Fibroblast of peridontal ligament (primary cell): ENCODE measurements at regions not wholly inside any gene's neighbourhood (a gene's known extent, or its start where the extent isn't known, plus 50 kb on each side); places are given as distances from the start of the nearest gene placed in this dataset.
A peak's percentile ranks its signal among the peaks of the same experiment; 100 is the strongest.
"Not testable (repeated sequence)": the region's sequence is repeated elsewhere in the genome, so short reads cannot be mapped to it uniquely, and the experiment has no call there.

ENCODE experiments used
- DNase-seq: peaks from one replicate; pipeline ENCODE4 v3.0.0-alpha.2; 2010; ENCODE audit errors: extremely low read depth

DNA sequence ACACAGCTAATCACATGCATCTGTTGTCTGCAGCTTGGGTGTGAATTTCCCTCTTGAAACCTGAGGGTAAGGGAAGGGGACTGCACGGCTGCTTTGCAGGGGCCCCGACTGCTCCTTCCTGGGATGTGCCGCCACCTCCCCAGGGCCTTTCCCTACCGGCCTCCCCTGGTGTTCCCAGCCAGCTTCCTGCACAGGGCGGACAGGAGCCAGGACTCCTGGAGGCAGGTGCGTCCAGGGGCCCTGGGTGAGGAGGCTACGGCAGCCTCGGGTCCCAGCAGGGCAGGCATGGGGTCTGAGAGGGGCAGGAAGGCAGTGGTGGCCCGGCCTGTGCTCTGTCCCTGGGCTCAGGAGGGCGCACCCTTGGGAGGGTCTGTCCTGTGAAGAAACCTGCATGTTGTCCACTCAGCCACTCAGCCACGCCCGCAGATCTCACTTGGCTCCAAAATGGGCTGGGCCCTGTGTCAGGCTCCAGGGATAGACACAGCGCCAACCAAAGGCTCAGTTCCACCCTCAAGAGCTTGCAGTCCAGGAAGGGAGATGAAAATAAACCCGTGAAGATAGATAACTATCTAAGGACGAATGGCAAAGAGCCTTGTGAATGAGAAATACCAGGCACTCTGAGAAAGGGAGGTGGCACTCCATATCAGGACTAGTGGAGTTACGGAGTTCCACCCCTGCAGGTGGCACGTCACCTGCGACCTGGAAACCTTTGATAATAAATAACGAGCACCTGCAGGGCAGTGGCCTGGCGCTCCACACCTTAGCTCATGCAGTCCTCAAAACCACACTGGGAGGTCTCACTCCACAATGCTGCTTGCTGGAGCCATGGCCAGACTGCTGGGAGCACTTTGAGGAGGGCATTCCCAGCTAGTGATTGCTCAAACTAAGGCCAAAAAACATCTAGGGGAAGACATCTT is 427.4 kb downstream of the AACS start:
- DNase-seq: no peak

DNA sequence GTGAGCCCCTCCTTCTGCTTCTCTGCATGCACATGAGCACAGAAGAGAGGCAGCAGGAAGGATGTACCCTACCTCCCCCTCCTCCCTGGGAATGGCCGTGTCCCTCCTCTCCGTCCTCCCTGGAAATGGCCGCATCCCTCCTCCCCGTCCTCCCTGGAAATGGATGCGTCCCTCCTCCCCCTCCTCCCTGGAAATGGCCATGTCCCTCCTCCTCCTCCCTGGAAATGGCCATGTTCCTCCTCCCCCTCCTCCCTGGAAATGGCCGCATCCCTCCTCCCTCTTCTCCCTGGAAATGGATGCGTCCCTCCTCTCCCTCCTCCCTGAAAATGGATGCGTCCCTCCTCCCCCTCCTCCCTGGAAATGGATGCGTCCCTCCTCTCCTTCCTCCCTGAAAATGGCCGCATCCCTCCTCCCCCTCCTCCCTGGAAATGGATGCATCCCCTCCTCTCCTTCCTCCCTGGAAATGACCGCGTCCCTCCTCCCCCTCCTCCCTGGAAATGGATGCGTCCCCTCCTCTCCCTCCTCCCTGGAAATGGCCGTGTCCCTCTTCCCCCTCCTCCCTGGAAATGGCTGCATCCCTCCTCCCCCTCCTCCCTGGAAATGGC is 428.6 kb downstream of the AACS start:
- DNase-seq: no peak

DNA sequence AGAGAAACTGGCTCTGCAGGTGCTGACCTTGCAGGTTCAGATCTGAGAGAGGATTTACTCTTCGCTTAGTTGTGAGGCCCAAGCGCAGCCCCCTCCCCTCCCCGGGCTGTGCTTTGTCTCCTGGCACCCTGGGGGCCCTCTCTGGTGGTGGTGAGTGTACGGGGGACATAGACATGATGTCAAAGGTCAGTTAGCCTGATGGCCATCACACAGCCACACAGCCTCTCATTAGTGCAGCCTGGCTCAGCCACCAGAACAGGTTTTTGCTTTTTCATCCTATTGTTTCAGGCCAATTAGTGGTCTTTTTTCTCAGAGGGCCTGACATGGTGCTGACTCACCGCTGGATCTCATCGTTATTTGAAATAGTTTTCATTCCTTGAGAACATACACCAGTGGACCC is 437.9 kb downstream of the AACS start:
- DNase-seq: no peak

DNA sequence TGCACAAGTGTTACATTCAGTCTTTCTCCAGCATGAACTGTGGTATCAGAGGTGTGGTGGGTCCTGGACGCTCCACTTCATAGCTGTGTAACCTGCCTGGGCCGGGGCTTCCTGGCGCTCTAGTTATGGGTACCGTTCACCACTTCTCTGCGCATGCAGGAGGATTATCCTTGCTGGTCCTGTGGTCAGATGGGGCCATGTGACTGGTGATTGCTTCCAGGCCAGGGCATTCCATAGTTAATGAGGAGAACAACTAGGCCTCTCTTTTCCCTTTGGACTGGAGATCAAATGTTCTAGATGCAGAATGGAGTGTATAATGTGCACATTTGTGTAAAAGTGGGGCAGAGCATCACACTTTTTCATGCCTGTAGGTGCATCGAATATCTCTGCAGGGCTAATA is 444.0 kb downstream of the AACS start:
- no peak for DNase-seq

DNA sequence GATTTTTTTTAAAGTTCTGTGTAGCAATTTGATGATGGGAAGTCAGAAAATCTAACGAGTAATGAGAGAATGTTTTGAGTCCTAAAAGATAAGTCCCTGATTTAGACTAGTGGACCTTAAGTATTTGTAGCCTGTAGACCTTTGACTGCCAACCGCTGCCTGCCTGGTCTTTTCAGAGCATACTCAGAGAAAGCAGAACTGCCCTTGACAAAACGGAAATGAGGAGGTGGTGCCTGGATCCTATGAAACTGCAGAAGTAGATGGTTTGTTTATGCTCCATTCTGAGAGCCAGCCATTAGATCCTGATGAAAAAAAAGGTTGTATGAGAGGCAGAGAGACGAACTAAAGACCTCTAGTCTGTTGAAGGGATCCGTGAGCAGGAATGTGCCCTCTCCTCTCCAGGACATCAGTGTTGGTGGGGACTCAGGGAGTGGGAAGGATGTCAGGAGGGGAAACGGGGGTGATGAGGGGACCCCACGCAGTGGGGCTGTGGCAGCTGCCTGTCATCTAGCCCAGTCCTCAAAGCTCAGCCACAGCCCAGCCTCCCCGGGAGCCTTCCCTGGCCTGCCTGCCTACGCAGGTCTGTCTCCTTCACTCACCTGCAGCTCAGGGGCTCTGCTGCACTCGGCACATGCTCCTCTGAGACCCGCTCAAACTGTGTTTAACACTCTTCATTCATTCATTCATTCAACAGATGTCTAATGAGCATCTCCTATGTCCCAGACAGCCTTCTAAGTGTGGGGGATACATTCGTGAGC is 447.5 kb downstream of the AACS start:
- DNase-seq: no peak

DNA sequence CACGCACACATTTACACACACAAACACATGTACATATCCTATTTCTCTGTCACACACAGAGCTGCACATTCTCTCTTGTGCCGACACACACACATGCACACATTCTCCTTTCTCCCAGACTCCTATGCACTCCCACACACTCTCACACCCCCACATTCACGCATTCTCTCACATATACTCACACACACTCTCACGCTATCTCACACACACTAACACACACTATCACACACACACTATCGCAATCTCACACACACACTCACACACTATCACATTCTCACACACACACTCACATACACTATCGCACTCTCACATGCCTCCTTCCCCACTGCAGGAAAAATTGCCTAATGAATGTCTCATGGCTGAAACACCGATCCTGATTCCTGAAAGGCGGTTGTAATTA is 450.7 kb downstream of the AACS start:
- DNase-seq: no peak

DNA sequence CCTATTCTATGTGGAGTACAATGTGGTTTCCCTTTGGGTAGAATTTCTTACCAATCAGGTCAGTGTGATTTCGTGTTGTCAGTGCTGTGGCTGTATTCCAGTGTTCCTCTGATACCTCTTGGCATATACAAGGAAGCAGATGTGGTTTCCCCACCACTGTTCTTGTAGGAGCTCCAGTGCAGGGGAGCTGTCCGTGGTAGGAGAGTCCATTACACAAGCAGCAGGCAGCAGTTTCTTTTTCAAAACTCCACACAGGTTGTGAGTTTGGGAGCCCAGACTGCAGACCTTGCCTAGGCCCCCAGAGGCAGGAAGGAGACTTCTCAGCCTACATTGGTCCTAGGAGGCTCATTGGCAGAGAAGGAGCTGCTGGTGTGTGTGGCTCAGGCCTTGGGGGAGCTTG is 452.8 kb downstream of the AACS start:
- peak; percentile 19 for DNase-seq

DNA sequence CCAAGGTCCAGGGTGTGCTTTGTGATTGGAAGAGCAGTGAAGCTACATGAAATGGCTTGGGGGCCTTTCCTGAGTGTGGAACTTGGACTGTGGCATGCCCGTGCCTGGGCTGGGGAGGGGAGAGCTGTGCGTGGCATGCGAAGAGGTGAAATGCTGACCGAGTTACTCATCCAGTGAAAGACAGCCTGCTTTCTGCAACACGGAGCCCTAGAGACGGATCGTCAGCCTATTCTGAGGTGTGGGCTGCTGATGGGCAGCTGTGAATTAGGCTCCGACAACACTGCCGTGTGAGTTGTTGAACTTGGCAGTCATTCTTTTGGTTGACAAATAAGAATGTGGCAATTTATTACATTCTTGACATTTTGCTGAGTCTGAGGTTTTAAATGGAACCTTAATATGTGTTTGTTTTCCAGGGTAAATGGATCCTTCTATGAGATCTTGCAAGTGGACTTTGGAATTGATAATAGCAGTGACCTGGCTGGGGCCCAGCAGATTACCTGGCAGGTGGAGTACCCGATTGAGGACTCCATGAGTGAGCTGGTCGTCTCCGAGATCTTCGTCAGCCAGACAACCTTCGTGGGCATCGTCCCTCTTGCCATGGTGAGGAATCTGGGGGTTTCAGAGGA is 453.9 kb downstream of the AACS start:
- DNase-seq: no peak

DNA sequence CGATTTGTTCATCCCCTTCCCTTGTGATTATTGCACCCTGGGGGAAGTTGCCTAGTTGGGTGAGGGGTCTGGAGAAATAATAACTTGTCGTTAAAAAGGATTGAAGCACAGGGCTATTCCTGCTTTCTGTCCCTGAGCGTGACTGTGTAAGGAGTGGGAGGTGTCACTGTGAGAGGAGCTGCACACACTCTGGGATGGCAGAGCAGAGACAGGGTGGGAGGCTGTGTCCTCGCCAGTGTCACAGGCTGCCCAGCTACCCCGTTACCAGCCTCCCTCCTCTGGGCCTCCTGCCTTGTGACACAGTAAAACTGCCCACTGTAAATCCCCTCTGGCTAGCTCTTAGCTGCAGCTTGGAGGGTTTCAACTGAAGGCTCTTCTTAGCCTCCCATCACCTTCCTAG is 460.6 kb downstream of the AACS start:
- no peak for DNase-seq

DNA sequence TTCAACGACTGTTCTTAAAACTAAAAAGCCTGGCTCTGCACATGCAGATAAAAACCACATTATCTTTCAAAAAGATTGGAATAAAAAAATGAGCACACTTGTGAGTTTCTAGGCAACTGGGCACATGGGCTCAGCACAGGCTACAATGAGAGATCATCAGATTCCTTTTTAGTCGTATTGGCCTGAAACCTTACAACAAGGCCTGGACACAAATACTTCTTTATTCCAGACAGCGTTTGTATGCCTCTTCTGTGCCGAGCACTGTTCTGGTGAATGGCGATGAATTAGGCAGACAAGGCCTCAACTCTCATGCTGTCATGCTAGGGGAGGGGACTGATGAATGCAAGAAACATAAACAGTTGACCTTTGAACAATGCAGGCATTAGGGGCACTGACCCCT is 463.0 kb downstream of the AACS start:
- no peak for DNase-seq

DNA sequence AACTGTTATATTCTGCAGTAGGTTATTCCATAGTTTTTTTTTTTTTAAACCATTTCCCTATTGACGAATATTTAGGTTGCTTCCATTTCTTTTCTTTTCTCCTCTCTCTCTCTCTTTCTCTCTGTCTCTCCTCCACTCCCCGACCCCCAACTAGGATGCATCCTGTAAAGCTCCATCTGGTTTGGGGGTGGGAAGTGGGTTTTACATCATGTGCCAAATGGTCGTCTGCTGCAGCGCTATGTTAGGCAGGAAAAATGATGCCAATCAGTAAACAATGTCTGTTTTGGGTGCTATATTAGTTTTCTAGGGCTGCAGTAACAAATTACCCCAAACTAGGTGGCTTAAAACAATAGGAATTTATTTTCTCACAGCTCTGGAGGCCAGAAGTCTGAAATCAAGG is 465.0 kb downstream of the AACS start:
- DNase-seq: no peak

DNA sequence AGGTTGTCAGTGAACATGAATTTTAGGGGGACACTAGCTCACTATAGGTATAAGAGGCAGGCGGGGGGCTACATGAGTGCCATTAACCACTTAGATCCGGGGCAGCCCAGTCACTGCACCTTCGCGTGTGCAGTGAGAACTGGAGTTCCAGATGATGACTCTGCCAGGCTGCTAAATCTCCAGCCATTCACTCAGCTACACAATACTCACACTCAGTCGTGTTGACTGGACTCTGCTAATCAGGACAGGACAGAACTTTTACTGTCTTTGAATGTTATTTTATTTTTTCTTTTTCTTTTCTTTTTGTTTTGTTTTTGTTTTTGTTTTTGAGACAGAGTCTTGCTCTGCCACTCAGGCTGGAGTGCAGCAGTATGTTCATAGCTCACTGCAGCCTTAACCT is 465.6 kb downstream of the AACS start:
- no peak for DNase-seq

DNA sequence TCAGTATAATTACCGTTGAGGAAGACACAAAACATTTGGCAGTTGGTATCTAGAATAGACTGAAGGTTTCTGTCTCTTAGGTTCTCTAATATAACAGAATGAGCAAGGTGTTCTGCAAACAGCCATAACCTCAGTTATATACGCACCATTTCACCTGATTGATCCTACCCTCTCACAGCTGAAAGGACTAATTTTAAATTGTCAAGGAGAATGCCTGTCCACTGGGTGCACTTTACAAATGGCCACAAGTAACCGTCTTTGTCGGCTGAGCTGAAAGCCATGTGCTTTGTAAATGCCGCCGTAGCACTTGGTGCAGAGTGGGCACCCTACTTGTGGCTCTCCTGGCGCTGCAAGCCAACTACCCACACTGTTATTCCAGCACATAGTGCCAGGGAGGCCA is 466.3 kb downstream of the AACS start:
- no peak for DNase-seq

DNA sequence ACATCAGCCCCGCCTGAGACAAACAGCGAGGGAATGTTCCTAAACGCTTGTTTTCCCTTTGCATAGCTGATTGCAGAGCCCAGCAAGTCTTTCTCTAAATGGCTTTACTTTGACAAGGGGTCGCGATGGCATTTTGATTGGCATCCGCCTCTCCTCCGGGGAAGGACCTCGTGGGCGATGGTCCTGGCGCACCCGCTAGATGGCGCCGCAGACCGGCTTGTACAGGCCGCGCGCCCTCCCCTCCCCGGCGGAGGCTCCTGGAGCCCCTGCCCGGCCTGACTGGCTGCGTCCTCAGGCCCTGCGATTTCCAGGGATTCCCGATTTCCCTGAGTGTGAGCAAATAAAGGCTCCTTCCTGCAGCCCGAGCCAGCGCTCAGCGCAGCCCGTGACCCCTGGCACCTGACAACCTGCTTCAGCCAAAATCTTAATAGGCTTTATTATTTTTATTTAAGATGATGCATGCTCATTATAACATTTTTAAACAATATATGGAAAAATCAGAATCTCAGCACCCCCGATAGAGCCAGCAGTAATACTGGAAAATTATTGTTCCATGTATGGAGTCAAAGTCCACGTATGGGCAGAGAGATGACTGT is 468.3 kb downstream of the AACS start:
- DNase-seq: no peak

DNA sequence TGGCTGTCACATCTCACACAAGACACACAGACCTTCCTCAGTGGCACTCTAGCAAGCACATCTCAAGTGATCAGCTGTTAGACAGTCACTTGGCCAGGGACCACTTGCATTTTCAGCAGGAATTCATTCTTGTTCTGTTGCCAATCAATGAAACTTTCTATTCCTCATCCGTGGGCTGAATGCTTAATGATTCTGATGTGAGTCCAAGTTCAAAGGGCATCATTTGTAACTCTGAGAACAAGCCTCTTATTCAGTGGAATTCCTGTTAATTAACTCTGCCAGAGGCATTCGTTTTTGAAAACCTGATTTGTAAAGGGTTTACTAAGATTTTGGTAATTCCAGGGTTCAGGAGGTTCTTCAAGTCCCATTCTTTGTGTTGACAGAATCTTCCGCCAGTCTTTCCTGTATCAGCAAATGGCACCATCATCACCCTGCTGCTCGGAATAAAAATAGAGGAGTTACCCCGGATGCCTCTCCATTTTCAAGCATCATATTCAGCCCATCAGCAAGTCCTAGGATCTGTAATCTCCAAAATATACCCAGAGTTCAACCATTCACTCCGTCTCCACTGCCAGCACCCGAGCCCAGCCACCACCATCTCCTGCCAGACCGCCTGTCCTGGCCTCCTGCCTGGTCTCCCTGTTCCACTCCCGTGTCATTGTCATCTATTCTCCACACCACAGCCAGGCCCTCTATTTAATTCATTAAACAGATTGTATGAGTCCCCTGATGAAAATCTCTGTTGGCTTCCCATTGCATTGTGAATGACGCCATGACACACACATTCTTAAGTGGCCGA is 473.4 kb downstream of the AACS start:
- no peak for DNase-seq

DNA sequence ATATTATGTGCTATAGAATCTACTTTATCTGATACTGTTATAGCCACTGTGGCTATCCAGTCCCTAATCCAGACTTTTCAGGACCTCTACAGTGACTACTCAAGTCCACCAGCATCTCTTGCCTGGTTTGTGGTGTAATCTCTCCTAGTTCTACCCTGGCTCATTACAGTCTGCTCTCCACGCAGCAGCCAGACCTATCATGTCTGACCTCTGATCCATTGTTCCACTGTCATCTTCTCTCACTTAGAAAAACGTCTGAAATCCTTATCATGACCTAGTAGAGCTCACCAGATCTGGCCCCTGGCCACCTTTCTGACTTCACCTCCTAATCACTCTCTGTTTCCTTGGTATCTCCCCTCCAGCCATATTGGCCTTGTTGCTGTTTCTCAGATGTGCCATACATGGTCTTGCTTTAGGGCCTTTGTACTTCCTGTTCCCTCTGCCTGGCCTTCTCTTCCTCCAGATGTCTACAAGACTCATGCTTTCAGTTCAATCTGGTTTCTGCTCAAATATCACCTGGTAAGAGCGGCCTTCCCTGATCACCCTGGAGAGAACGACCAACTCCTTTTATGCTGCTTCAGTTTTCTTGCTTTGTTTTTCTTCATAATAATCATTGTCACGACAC is 475.5 kb downstream of the AACS start:
- no peak for DNase-seq

DNA sequence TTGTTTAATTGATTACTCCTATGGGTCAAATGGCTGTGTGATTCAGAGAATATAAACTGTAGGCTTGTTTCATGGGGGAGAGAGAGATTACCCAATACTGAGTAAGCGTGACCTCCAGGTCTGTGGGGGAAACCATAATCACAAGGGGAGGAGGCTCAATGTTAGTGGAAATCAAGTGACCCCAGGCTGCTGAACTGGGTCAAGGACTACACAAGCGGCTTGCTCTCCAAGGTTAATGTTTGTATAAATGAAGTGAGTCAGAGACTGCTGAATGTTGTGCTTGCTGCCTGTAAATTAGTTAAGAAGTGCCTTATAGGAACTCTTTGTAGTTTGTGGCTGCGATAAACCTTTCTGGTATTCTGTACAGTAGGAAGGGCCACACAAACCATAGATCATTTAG is 479.7 kb downstream of the AACS start:
- no peak for DNase-seq

DNA sequence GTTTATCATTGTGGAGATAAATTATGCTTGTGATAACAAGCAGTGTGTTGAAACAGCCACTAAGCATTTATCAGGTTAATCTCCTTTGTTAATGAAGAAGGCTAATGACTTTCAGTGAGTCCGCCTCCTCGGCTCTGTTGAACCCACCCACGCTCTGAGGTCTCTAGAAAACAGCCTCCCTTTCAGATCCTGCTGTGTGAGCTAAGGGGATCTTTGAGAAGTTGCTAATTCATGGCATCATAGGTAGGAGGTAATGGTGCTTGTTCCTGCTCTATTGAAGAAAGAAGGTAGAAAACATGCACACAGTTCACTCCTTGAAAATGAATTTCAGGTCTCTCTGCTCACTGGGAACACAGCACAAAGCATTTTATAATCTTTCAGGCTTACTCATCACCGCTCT is 483.9 kb downstream of the AACS start:
- no peak for DNase-seq

DNA sequence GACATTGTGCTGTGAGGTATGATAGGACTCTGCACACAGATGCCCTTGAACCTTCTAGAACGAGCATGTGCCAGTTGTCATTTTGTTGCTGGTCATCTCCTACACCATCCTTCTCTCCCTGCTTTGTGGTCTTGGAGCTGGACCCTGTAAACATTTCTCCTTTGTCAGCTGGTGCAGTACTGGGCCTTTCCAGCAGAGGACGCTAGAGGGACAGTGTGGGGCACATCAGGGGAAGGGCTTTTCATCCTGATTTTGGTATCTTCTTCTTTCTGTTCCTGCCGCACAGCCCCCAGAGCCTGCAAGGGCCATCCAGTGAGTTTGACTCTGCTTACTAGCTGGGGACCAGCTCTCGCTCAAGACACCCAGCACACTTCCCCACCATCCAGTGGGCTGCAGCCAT is 484.6 kb downstream of the AACS start:
- DNase-seq: no peak

DNA sequence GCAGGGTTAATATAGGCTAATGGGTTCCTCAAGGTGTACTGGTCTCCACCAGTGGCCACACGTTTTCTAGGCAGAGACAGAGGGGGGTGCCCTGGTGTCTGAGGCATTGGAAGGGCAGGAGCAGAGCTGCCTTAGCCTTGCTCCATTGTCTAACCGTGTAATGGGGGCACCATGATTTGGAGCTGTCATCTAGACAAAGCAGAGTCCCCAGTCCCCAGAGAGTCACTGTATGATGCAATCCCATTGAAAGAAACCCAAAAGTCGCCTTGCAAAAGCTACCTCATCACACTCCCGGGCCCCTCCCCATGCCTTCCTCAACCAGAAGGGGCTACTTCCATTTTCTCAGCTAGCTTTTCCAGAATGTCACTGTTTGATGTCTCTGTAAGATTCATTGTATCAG is 487.1 kb downstream of the AACS start:
- no peak for DNase-seq

DNA sequence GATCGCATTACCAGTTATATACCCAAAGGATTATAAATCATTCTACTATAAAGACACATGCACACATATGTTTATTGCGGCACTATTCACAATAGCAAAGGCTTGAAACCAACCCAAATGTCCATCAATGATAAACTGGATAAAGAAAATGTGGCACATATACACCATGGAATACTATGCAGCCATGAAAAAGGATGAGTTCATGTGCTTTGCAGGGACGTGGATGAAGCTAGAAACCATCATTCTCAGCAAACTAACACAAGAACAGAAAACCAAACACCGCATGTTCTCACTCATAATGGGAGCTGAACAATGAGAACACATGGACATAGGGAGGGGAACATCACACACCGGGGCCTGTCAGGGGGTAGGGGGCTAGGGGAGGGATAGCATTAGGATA is 495.8 kb downstream of the AACS start:
- not testable (repeated sequence) for DNase-seq
